IMR-90 (cell line): ENCODE measurements at regions not wholly inside any gene's neighbourhood (a gene's known extent, or its start where the extent isn't known, plus 50 kb on each side); places are given as distances from the start of the nearest gene placed in this dataset.

ENCODE experiments used
- ATAC-seq: fragments of 200-7000 bp; cut with Tn5 transposase; 2 replicates; pipeline ENCODE4 v1.9.1; 2020; ENCODE audit warnings: low read depth, mild to moderate bottlenecking, moderate library complexity
- BruUV-seq: library from RNA; stranded (reverse); fragments of 400-500 nt; replicated peaks from 2 replicates; lab custom pipeline; 2021; lab: Mats Ljungman, UMichigan
- CTCF ChIA-PET: fragments of 300-600 bp; formaldehyde crosslinking; extraction: SDS; loops from one replicate; lab custom pipeline; 2021; ENCODE audit warnings: antibody characterized with exemption; lab: Yijun Ruan, JAX
- POLR2A ChIA-PET: fragments of 300-600 bp; sonication (Branson Sonifier 250); formaldehyde crosslinking; loops from one replicate; lab custom pipeline; 2022; ENCODE audit warnings: antibody characterized with exemption; ENCODE audit not compliant: unreplicated experiment; lab: Charles Lee
- DNase-seq: peaks from one replicate; pipeline ENCODE4 v3.0.0; 2013
- H2AFZ ChIP-seq: replicated peaks from 2 replicates; pipeline ENCODE3; 2013; ENCODE audit warnings: low read length, mild to moderate bottlenecking; ENCODE audit not compliant: poor library complexity
- H2AK5ac ChIP-seq: 2 replicates; pipeline ENCODE4 v1.6.1; 2013; ENCODE audit warnings: low read depth, low read length, inconsistent platforms
- H2AK9ac ChIP-seq: replicated peaks from 2 replicates; pipeline ENCODE3; 2013; ENCODE audit warnings: mild to moderate bottlenecking, low read depth, low read length, moderate library complexity; ENCODE audit not compliant: poor library complexity
- H2BK120ac ChIP-seq: 2 replicates; pipeline ENCODE4 v1.6.1; 2013; ENCODE audit warnings: low read depth, low read length, inconsistent platforms
- H2BK15ac ChIP-seq: 3 replicates; pipeline ENCODE4 v1.6.1; 2013; ENCODE audit warnings: low read depth, low read length, inconsistent platforms
- H2BK20ac ChIP-seq: 2 replicates; pipeline ENCODE4 v1.6.1; 2013; ENCODE audit warnings: low read depth, mild to moderate bottlenecking, inconsistent platforms, low read length, moderate library complexity
- H2BK5ac ChIP-seq: 2 replicates; pipeline ENCODE4 v1.6.1; 2013; ENCODE audit warnings: mild to moderate bottlenecking, low read depth, low read length, inconsistent platforms; ENCODE audit not compliant: poor library complexity, severe bottlenecking
- H3K14ac ChIP-seq: replicated peaks from 2 replicates; pipeline ENCODE4 v1.6.1; 2013; ENCODE audit warnings: low read depth, low read length, inconsistent platforms
- H3K18ac ChIP-seq: 2 replicates; pipeline ENCODE4 v1.6.1; 2013; ENCODE audit warnings: low read depth, low read length, control low read depth
- H3K23ac ChIP-seq: 2 replicates; pipeline ENCODE4 v1.6.1; 2013; ENCODE audit warnings: low read depth, low read length, inconsistent platforms
- H3K27ac ChIP-seq: 2 replicates; pipeline ENCODE4 v1.5.1; 2013; ENCODE audit warnings: mild to moderate bottlenecking, control low read depth, low read length; ENCODE audit not compliant: insufficient read depth
- H3K27me3 ChIP-seq: 2 replicates; pipeline ENCODE4 v1.6.1; 2013; ENCODE audit warnings: low read length; ENCODE audit not compliant: control insufficient read depth, insufficient read depth
- H3K36me3 ChIP-seq: 2 replicates; pipeline ENCODE4 v1.6.1; 2013; ENCODE audit warnings: low read length, mixed read lengths; ENCODE audit not compliant: control insufficient read depth, insufficient read depth
- H3K4ac ChIP-seq: 2 replicates; pipeline ENCODE4 v1.6.1; 2013; ENCODE audit warnings: low read depth, low read length, inconsistent platforms
- H3K4me1 ChIP-seq: 2 replicates; pipeline ENCODE4 v1.6.1; 2013; ENCODE audit warnings: low read length, mixed read lengths; ENCODE audit not compliant: control insufficient read depth, insufficient read depth
- H3K4me2 ChIP-seq: 2 replicates; pipeline ENCODE4 v1.6.1; 2013; ENCODE audit warnings: low read depth, mild to moderate bottlenecking, control low read depth, low read length, moderate library complexity
- H3K4me3 ChIP-seq: 2 replicates; pipeline ENCODE4 v1.5.1; 2013; ENCODE audit warnings: low read depth, mild to moderate bottlenecking, control low read depth, low read length, moderate library complexity; ENCODE audit not compliant: insufficient read depth
- H3K56ac ChIP-seq: 2 replicates; pipeline ENCODE4 v1.6.1; 2013; ENCODE audit warnings: low read length, inconsistent platforms; ENCODE audit not compliant: insufficient read depth; ENCODE audit errors: extremely low read depth
- H3K79me1 ChIP-seq, 2 experiments: 2 replicates each; pipeline ENCODE4 v1.6.1; 2013; ENCODE audit warnings: low read length in 2 of 2, inconsistent platforms in 1 of 2, low read depth in 1 of 2
- H3K9ac ChIP-seq: 2 replicates; pipeline ENCODE4 v1.6.1; 2013; ENCODE audit warnings: low read depth, low read length, control low read depth
- H3K9me1 ChIP-seq: 2 replicates; pipeline ENCODE4 v1.6.1; 2013; ENCODE audit warnings: low read length, inconsistent platforms; ENCODE audit not compliant: insufficient read depth
- H3K9me3 ChIP-seq: 2 replicates; pipeline ENCODE4 v1.6.1; 2013; ENCODE audit warnings: low read length; ENCODE audit not compliant: control insufficient read depth, insufficient read depth
- H4K20me1 ChIP-seq: 2 replicates; pipeline ENCODE4 v1.6.1; 2013; ENCODE audit warnings: low read length, inconsistent platforms; ENCODE audit not compliant: insufficient read depth
- H4K5ac ChIP-seq: 2 replicates; pipeline ENCODE4 v1.6.1; 2013; ENCODE audit warnings: mild to moderate bottlenecking, low read depth, low read length, control low read depth
- H4K8ac ChIP-seq, 2 experiments: 2 replicates each; pipeline ENCODE4 v1.6.1; 2013; ENCODE audit warnings: low read depth in 2 of 2, low read length in 2 of 2, control low read depth in 1 of 2, inconsistent platforms in 1 of 2
- H4K91ac ChIP-seq: 2 replicates; pipeline ENCODE4 v1.6.1; 2013; ENCODE audit warnings: low read depth, low read length, inconsistent platforms; ENCODE audit not compliant: insufficient read depth
- ELK1 ChIP-seq: fragments of 150-350 bp; IDR thresholded peaks from 2 replicates; pipeline ENCODE4 v1.6.1; 2016; ENCODE audit warnings: low read depth, mild to moderate bottlenecking, low read length, moderate library complexity, borderline replicate concordance
- FOS ChIP-seq: fragments of 150-350 bp; IDR thresholded peaks from 2 replicates; pipeline ENCODE4 v1.6.1; 2016; ENCODE audit warnings: low read depth, low read length
- MAFK ChIP-seq: IDR thresholded peaks from 2 replicates; pipeline ENCODE4 v1.6.1; 2012; ENCODE audit warnings: low read depth, low read length, improper control_type of control experiment
- WGBS, 2 experiments: methylation state at CpG; one replicate each; pipeline versions ENCODE4 v1.1.5 to v1.1.7; 2013; ENCODE audit warnings: missing lambda C conversion rate in 2 of 2; ENCODE audit not compliant: insufficient read length in 1 of 2; ENCODE audit errors: extremely low coverage in 2 of 2; 5-methylcytosine and 5-hydroxymethylcytosine counted together
- dilution Hi-C: fragments of 300-500 bp; cut with HindIII; formaldehyde crosslinking; loops from one replicate; pipeline ENCODE4 v1.14.3; 2018; ENCODE audit warnings: low sequenced_read_pairs; ENCODE audit not compliant: unreplicated experiment
- in situ Hi-C: fragments of 300-500 bp; cut with MboI; formaldehyde crosslinking; loops from 3 replicates; pipeline ENCODE4 v1.14.3; 2019; ENCODE audit warnings: low sequenced_read_pairs, inconsistent platforms, mixed read lengths
- intact Hi-C: fragments of 100-400 bp; cut with micrococcal nuclease; formaldehyde crosslinking; loops from 2 replicates; pipeline ENCODE4 v1.10.0; 2022

- intact Hi-C loops: loop anchor here (10.0 kb wide), 1 partner anchor 598 kb away; the partner anchor contains the start of gene LDB2
- in situ Hi-C loops: loop anchor here (25.0 kb wide), 1 partner anchor 490 kb away; no protein-coding TSS in a partner anchor
Observed at GRCh38 chr4:16297003-16297402, 70.7 kb upstream of the TAPT1 start.

More at GRCh38 chr4:16297003-16297402, 70.7 kb upstream of the TAPT1 start:
- no peak overlapping the region for H2AFZ ChIP-seq
- H3K27me3 ChIP-seq: peaks cover 6% of the 10 kb centered on the region
- H4K8ac ChIP-seq: no peak overlapping the region
- no peak overlapping the region for H3K9ac ChIP-seq
- no peak overlapping the region for H2AK9ac ChIP-seq
- ATAC-seq (no peak), DNase-seq (no peak)
- H3K23ac ChIP-seq: no peak overlapping the region
- no peak overlapping the region for H3K18ac ChIP-seq
- dilution Hi-C loops: no loop called here
- H3K9me1 ChIP-seq: no peaks in the 10 kb centered on the region
- TF ChIP-seq ELK1: no peak
- TF ChIP-seq MAFK: no peak
- no peak for TF ChIP-seq FOS
- no peak overlapping the region for H2BK15ac ChIP-seq
- CTCF ChIA-PET: interaction anchor here (0.6 to 1.0 kb wide), 2 partner anchors 9 to 278 kb away, joined by 3 to 5 read pairs; no protein-coding TSS in a partner anchor
- no peak overlapping the region for H3K14ac ChIP-seq
- H2BK5ac ChIP-seq: no peak overlapping the region
- H4K20me1 ChIP-seq: no peaks in the 10 kb centered on the region
- H2BK120ac ChIP-seq: no peak overlapping the region
- H3K36me3 ChIP-seq: no peaks in the 10 kb centered on the region
- H3K9me3 ChIP-seq: no peaks in the 10 kb centered on the region
- no CpG with 5 or more reads among the region's 1 CpG for WGBS, 2 experiments
- H3K27ac ChIP-seq: no peak overlapping the region
- no peaks in the 10 kb centered on the region for H3K79me1 ChIP-seq
- H4K91ac ChIP-seq: no peak overlapping the region
- H3K4ac ChIP-seq: no peak overlapping the region
- H2AK5ac ChIP-seq: no peak overlapping the region
- H2BK20ac ChIP-seq: no peak overlapping the region
- POLR2A ChIA-PET: no interaction called here
- no peak overlapping the region for H3K56ac ChIP-seq
- no peak overlapping the region for H3K4me3 ChIP-seq
- H4K5ac ChIP-seq: no peak overlapping the region
- no TSS peak for BruUV-seq
- H3K4me1 ChIP-seq: no peaks in the 10 kb centered on the region
- H3K4me2 ChIP-seq: no peak overlapping the region
